Transverse colon (tissue), 4 donors: ENCODE measurements at regions not wholly inside any gene's neighbourhood (a gene's known extent, or its start where the extent isn't known, plus 50 kb on each side); places are given as distances from the start of the nearest gene placed in this dataset.

Experiments used
- DNase-seq: peaks from one replicate; pipeline ENCODE4 v3.0.0-alpha.2; 2019
- H3K27ac ChIP-seq, 4 donors: fragments of 200-600 bp; sonication (generic); 2 replicates each; pipeline ENCODE4 v1.5.1; 2016 to 2018; ENCODE audit warnings: inconsistent platforms in 4 of 4
- H3K27me3 ChIP-seq: fragments of 200-600 bp; sonication (generic); 2 replicates; pipeline ENCODE4 v1.5.1; 2017; ENCODE audit warnings: inconsistent platforms
- H3K36me3 ChIP-seq, 4 donors: fragments of 200-600 bp; sonication (generic); 2 replicates each; pipeline ENCODE4 v1.5.1; 2017 to 2019; ENCODE audit warnings: inconsistent platforms in 4 of 4
- H3K4me1 ChIP-seq, 4 donors: fragments of 200-600 bp; sonication (generic); 2 replicates each; pipeline ENCODE4 v1.5.1; 2017 to 2020; ENCODE audit warnings: inconsistent platforms in 4 of 4
- H3K4me3 ChIP-seq, 4 donors: fragments of 200-600 bp; sonication (generic); 1 replicate in 1 of 4; 2 replicates in 3 of 4; pipeline versions ENCODE4 v1.5.1 to v1.6.1; 2017 to 2019; ENCODE audit warnings: inconsistent platforms in 4 of 4
- H3K9me3 ChIP-seq, 2 donors: fragments of 200-600 bp; sonication (generic); 2 replicates each; pipeline ENCODE4 v1.5.1; 2017 to 2019; ENCODE audit warnings: inconsistent platforms in 2 of 2
- EP300 ChIP-seq: sonication (generic); formaldehyde crosslinking; IDR thresholded peaks from one replicate; pipeline ENCODE4 v1.6.1; 2017; ENCODE audit warnings: antibody characterized with exemption, low read depth
- POLR2A ChIP-seq: fragments of 450-650 bp; IDR thresholded peaks from one replicate; pipeline ENCODE4 v1.6.1; 2016; ENCODE audit warnings: antibody characterized with exemption, mild to moderate bottlenecking, moderate library complexity
- POLR2AphosphoS5 ChIP-seq, 3 donors: sonication (generic); formaldehyde crosslinking; IDR thresholded peaks; one replicate each; pipeline ENCODE4 v1.6.1; 2016; ENCODE audit warnings: antibody characterized with exemption in 3 of 3
- WGBS, 2 donors: methylation state at CpG; one replicate each; pipeline ENCODE4 v1.1.5; 2018; ENCODE audit warnings: low coverage in 1 of 2; 5-methylcytosine and 5-hydroxymethylcytosine counted together
- in situ Hi-C, 4 donors: fragments of 200-750 bp; cut with MboI; loops; one replicate each; pipeline versions ENCODE4 v1.15.0 to v1.15.1; 2017; ENCODE audit warnings: low sequenced_read_pairs in 3 of 4, low pct_ligation_motif_present in 1 of 4, low pct_unique_long_range_greater_than_20kb in 1 of 4
- intact Hi-C: fragments of 100-400 bp; cut with DNase I; formaldehyde crosslinking; loops from one replicate; pipeline ENCODE4 v1.15.1; 2023; ENCODE audit warnings: low total_unique reads
- TF ChIP-seq, protein P1 (sequence below), 5 experiments: fragments of 200-600 bp in 3 of 5; fragments of 450-650 bp in 2 of 5; sonication (generic) in 3 of 5; IDR thresholded peaks; 1 replicate in 2 of 5; 2 replicates in 3 of 5; pipeline ENCODE4 v1.5.1; 2016 to 2017; ENCODE audit warnings: antibody characterized with exemption in 5 of 5, inconsistent platforms in 3 of 5, mild to moderate bottlenecking in 2 of 5, moderate library complexity in 1 of 5

DNA sequence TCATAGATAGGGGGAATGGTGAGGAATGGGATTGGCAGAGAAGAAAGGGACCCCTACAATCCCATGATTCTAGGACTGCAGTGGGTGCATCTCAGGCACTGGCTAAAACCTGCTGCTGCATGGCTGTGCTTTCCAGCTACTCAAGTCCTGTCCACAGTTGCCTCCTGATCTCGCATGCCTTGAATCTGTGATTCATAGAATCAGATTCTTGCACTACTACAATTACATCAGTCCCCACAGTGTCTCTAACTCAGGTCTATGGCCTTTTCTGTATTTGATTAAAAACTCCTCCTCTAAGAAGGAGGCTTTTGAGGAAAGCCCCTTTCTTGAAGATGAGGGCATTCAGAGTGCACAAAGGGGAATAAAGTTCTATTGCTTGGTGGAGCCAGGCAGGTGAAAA is 117.4 kb downstream of the LRATD1 start:
- no peak overlapping the region for H3K27ac ChIP-seq
- H3K36me3 ChIP-seq, result no peaks in the 10 kb centered on the region
- no peaks in the 10 kb centered on the region for H3K4me1 ChIP-seq
- no peak for DNase-seq
- in situ Hi-C loops (no loop called here), intact Hi-C loops (no loop called here)
- WGBS, 2 donors, result 80% methylated on average over 1 of the region's 1 CpG; no CpG with 5 or more reads in 1 of the 2 donors
- no peaks in the 10 kb centered on the region for H3K27me3 ChIP-seq
- no peak overlapping the region for H3K4me3 ChIP-seq
- H3K9me3 ChIP-seq, result no peaks in the 10 kb centered on the region
- TF ChIP-seq, protein P1, sequence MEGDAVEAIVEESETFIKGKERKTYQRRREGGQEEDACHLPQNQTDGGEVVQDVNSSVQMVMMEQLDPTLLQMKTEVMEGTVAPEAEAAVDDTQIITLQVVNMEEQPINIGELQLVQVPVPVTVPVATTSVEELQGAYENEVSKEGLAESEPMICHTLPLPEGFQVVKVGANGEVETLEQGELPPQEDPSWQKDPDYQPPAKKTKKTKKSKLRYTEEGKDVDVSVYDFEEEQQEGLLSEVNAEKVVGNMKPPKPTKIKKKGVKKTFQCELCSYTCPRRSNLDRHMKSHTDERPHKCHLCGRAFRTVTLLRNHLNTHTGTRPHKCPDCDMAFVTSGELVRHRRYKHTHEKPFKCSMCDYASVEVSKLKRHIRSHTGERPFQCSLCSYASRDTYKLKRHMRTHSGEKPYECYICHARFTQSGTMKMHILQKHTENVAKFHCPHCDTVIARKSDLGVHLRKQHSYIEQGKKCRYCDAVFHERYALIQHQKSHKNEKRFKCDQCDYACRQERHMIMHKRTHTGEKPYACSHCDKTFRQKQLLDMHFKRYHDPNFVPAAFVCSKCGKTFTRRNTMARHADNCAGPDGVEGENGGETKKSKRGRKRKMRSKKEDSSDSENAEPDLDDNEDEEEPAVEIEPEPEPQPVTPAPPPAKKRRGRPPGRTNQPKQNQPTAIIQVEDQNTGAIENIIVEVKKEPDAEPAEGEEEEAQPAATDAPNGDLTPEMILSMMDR (IDR thresholded peaks at IDR 0.05), result no peak
- no peak for TF ChIP-seq EP300
- TF ChIP-seq POLR2A, result no peak
- TF ChIP-seq POLR2AphosphoS5 (IDR thresholded peaks at IDR 0.05), result no peak

DNA sequence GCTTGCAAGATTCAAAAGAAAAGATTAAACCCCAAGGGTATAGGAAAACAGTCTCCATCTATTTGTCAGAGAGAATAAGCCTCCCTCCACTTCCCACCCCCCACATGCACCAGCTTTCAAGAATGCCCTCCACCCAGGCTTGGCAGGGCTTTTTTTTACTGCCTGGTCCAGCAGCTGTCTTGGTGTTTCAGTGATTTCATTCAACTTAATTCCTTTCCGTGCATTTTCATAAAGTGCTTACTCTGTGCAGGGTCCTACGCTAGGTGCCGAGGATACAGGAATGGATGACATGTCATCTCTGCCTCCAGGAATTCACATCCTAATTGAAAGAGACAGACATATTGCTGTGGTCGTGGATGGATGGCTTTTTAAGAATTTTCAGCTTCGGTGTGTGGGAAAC is 117.9 kb downstream of the LRATD1 start:
- Histone ChIP-seq H3K27ac (no peak overlapping the region), H3K4me1 (no peaks in the 10 kb centered on the region), H3K4me3 (no peak overlapping the region), H3K9me3 (no peaks in the 10 kb centered on the region), H3K36me3 (no peaks in the 10 kb centered on the region), H3K27me3 (no peaks in the 10 kb centered on the region)
- intact Hi-C loops, result no loop called here
- TF ChIP-seq EP300 (no peak), POLR2A (no peak), POLR2AphosphoS5 (IDR thresholded peaks at IDR 0.05) (no peak)
- TF ChIP-seq, protein P1 (IDR thresholded peaks at IDR 0.05), result no peak
- in situ Hi-C loops, result no loop called here
- 86% methylated on average over 5 of the region's 5 CpGs; no CpG with 5 or more reads in 1 of the 2 donors for WGBS, 2 donors
- no peak for DNase-seq

DNA sequence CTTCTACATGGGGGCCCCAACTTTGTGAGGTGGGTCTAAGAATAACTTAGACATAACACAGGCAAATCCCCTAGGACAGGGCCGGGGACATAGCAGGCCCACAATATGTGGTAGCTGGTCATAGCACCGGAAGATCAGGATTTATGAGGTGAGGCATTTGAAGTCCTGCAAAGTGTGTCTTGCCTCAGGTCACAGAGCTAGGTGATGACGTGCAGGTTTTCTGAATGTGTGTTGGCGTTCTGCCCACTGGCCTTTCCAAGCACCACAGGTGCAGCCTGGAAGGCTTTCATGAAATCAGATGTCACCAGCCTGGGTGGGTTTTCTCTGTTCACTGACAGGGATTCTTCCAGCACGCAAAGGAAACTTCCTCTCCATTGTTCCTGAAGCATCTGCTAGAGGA is 119.1 kb downstream of the LRATD1 start:
- H3K4me3 ChIP-seq, result no peak overlapping the region
- H3K36me3 ChIP-seq, result no peaks in the 10 kb centered on the region
- no peaks in the 10 kb centered on the region for H3K9me3 ChIP-seq
- WGBS, 2 donors, result 74 to 86% methylated on average over 1 to 5 of the region's 5 CpGs
- no peaks in the 10 kb centered on the region for H3K4me1 ChIP-seq
- in situ Hi-C loops, result no loop called here
- DNase-seq, result no peak
- no peaks in the 10 kb centered on the region for H3K27me3 ChIP-seq
- intact Hi-C loops, result no loop called here
- H3K27ac ChIP-seq, result no peak overlapping the region
- TF ChIP-seq EP300, result no peak
- TF ChIP-seq, protein P1 (IDR thresholded peaks at IDR 0.05), result no peak
- TF ChIP-seq POLR2A, result no peak
- no peak for TF ChIP-seq POLR2AphosphoS5 (IDR thresholded peaks at IDR 0.05)

GRCh38 chr2:14752295-14752694 is 119.8 kb downstream of the LRATD1 start:
- in situ Hi-C loops, result no loop called here
- H3K27me3 ChIP-seq, result no peaks in the 10 kb centered on the region
- no peak overlapping the region for H3K4me3 ChIP-seq
- H3K27ac ChIP-seq, result no peak overlapping the region
- no peaks in the 10 kb centered on the region for H3K9me3 ChIP-seq
- H3K36me3 ChIP-seq, result no peaks in the 10 kb centered on the region
- TF ChIP-seq, protein P1 (IDR thresholded peaks at IDR 0.05), result no peak
- TF ChIP-seq EP300 (no peak), POLR2AphosphoS5 (IDR thresholded peaks at IDR 0.05) (no peak), POLR2A (no peak)
- no peaks in the 10 kb centered on the region for H3K4me1 ChIP-seq
- WGBS, 2 donors, result 53 to 65% methylated on average over 2 to 3 of the region's 3 CpGs
- DNase-seq, result no peak
- intact Hi-C loops, result no loop called here
